ENCODE measurements at regions not wholly inside any gene's neighbourhood (a gene's known extent, or its start where the extent isn't known, plus 50 kb on each side); places are given as distances from the start of the nearest gene placed in this dataset.

GRCh38 chrX:96464880-96465558 is 219.6 kb upstream of the DIAPH2 start:
- TF ChIP-seq FOXA1 (IDR thresholded peaks at IDR 0.05) (no peak), TARDBP (IDR thresholded peaks at IDR 0.05) (no peak), L3MBTL2 (conservative IDR thresholded peaks at IDR 0.05) (no peak), BHLHE40 (IDR thresholded peaks at IDR 0.05; ENCODE audit: borderline replicate concordance) (no peak), FOXK2 (IDR thresholded peaks at IDR 0.05) (no peak), PKNOX1 (IDR thresholded peaks at IDR 0.05) (no peak), LEF1 (IDR thresholded peaks at IDR 0.05; ENCODE audit: borderline replicate concordance) (no peak), ZNF384 (IDR thresholded peaks at IDR 0.05) (no peak), ELF4 (IDR thresholded peaks at IDR 0.05) (no peak), CTBP1 (IDR thresholded peaks at IDR 0.05; ENCODE audit: borderline replicate concordance) (no peak), ARNT (IDR thresholded peaks at IDR 0.05) (no peak), HDGF (IDR thresholded peaks at IDR 0.05; ENCODE audit: borderline replicate concordance) (no peak), FOXM1 (IDR thresholded peaks at IDR 0.05; ENCODE audit: borderline replicate concordance) (no peak)
- CTCF ChIA-PET: no interaction called here
- DNase-seq (ENCODE audit: extremely low spot score): no peak
- POLR2A ChIA-PET: no interaction called here

GRCh38 chrX:96474029-96474740 is 210.5 kb upstream of the DIAPH2 start:
- POLR2A ChIA-PET: no interaction called here
- DNase-seq (ENCODE audit: extremely low spot score): no peak
- CTCF ChIA-PET: no interaction called here
- TF ChIP-seq FOXK2 (IDR thresholded peaks at IDR 0.05) (no peak), TARDBP (IDR thresholded peaks at IDR 0.05) (no peak), CTBP1 (IDR thresholded peaks at IDR 0.05; ENCODE audit: borderline replicate concordance) (no peak), SP1 (IDR thresholded peaks at IDR 0.05) (no peak), ELF4 (IDR thresholded peaks at IDR 0.05) (peak; percentile 73), SUZ12 (IDR thresholded peaks at IDR 0.05) (no peak), FOXA1 (IDR thresholded peaks at IDR 0.05) (no peak), FOXM1 (IDR thresholded peaks at IDR 0.05; ENCODE audit: borderline replicate concordance) (no peak)

GRCh38 chrX:96474741-96475125 is 209.9 kb upstream of the DIAPH2 start:
- POLR2A ChIA-PET: no interaction called here
- DNase-seq (ENCODE audit: extremely low spot score): no peak
- CTCF ChIA-PET: no interaction called here
- TF ChIP-seq ZNF384 (IDR thresholded peaks at IDR 0.05) (no peak), BHLHE40 (IDR thresholded peaks at IDR 0.05; ENCODE audit: borderline replicate concordance) (no peak), HDGF (IDR thresholded peaks at IDR 0.05; ENCODE audit: borderline replicate concordance) (no peak), PKNOX1 (IDR thresholded peaks at IDR 0.05) (no peak), SP1 (IDR thresholded peaks at IDR 0.05) (no peak), SUZ12 (IDR thresholded peaks at IDR 0.05) (no peak), LEF1 (IDR thresholded peaks at IDR 0.05; ENCODE audit: borderline replicate concordance) (no peak), L3MBTL2 (conservative IDR thresholded peaks at IDR 0.05) (no peak), ARNT (IDR thresholded peaks at IDR 0.05) (no peak), TARDBP (IDR thresholded peaks at IDR 0.05) (no peak), ELF4 (IDR thresholded peaks at IDR 0.05) (no peak), NFRKB (IDR thresholded peaks at IDR 0.05) (no peak), FOXA1 (IDR thresholded peaks at IDR 0.05) (no peak), FOXM1 (IDR thresholded peaks at IDR 0.05; ENCODE audit: borderline replicate concordance) (no peak)

GRCh38 chrX:96480081-96480480 is 204.6 kb upstream of the DIAPH2 start:
- ChIA-PET POLR2A (no interaction called here), CTCF (no interaction called here)
- TF ChIP-seq FOXA1 (IDR thresholded peaks at IDR 0.05) (no peak), ARNT (IDR thresholded peaks at IDR 0.05) (no peak), NFRKB (IDR thresholded peaks at IDR 0.05) (no peak), FOXK2 (IDR thresholded peaks at IDR 0.05) (no peak), FOXM1 (IDR thresholded peaks at IDR 0.05; ENCODE audit: borderline replicate concordance) (no peak), BHLHE40 (IDR thresholded peaks at IDR 0.05; ENCODE audit: borderline replicate concordance) (no peak), SUZ12 (IDR thresholded peaks at IDR 0.05) (no peak), L3MBTL2 (conservative IDR thresholded peaks at IDR 0.05) (no peak), HDGF (IDR thresholded peaks at IDR 0.05; ENCODE audit: borderline replicate concordance) (no peak), CTBP1 (IDR thresholded peaks at IDR 0.05; ENCODE audit: borderline replicate concordance) (no peak), ELF4 (IDR thresholded peaks at IDR 0.05) (no peak), SP1 (IDR thresholded peaks at IDR 0.05) (no peak)
- no peak for DNase-seq (ENCODE audit: extremely low spot score)

GRCh38 chrX:96481831-96482230 is 202.8 kb upstream of the DIAPH2 start:
- CTCF ChIA-PET: no interaction called here

More at GRCh38 chrX:96481831-96482230, 202.8 kb upstream of the DIAPH2 start:
- POLR2A ChIA-PET: no interaction called here
- no peak for DNase-seq (ENCODE audit: extremely low spot score)
- TF ChIP-seq L3MBTL2 (conservative IDR thresholded peaks at IDR 0.05) (no peak), FOXA1 (IDR thresholded peaks at IDR 0.05) (no peak), NFRKB (IDR thresholded peaks at IDR 0.05) (no peak), PKNOX1 (IDR thresholded peaks at IDR 0.05) (no peak), FOXK2 (IDR thresholded peaks at IDR 0.05) (no peak), ARNT (IDR thresholded peaks at IDR 0.05) (no peak), HDGF (IDR thresholded peaks at IDR 0.05; ENCODE audit: borderline replicate concordance) (no peak), CTBP1 (IDR thresholded peaks at IDR 0.05; ENCODE audit: borderline replicate concordance) (no peak)
